K562 (cell line): ENCODE measurements at regions not wholly inside any gene's neighbourhood (a gene's known extent, or its start where the extent isn't known, plus 50 kb on each side); places are given as distances from the start of the nearest gene placed in this dataset.

Source experiments
- ATAC-seq: fragments of 200-7000 bp; cut with Tn5 transposase; 3 replicates; pipeline ENCODE4 v1.9.1; 2020; ENCODE audit warnings: moderate library complexity
- BruUV-seq: library from RNA; stranded (reverse); fragments of 400-500 nt; replicated peaks from 2 replicates; lab custom pipeline; 2021; lab: Mats Ljungman, UMichigan
- CTCF ChIA-PET: fragments of 300-600 bp; formaldehyde crosslinking; extraction: SDS; loops from one replicate; lab custom pipeline; 2021; ENCODE audit warnings: low intra/inter-chr PET ratio; lab: Yijun Ruan, JAX
- POLR2A ChIA-PET: fragments of 300-600, 350-650 bp; sonication (Branson Sonifier 250); formaldehyde crosslinking; extraction: SDS; loops from one replicate; lab custom pipeline; 2021; ENCODE audit warnings: antibody characterized with exemption, inconsistent platforms; lab: Yijun Ruan, JAX
- DNase-seq, 4 experiments: peaks; one replicate each; pipeline versions ENCODE4 v3.0.0 to v3.0.0-alpha.2; 2011 to 2018; ENCODE audit warnings: low spot score in 3 of 4, mixed read lengths in 3 of 4; ENCODE audit errors: extremely low read depth in 1 of 4
- FAIRE-seq: peaks from 2 replicates; lab custom pipeline; 2011; peaks lifted over from hg19 to GRCh38; lab: Jason Lieb, UNC
- H2AFZ ChIP-seq: 2 replicates; pipeline ENCODE4 v1.6.0; 2011; ENCODE audit warnings: low read depth, low read length, control low read depth, inconsistent platforms
- H3K27ac ChIP-seq: fragments of 200-600 bp; 3 replicates; pipeline ENCODE4 v1.8.0; 2011; ENCODE audit warnings: low read depth, mild to moderate bottlenecking, control low read depth, inconsistent platforms, low read length, moderate library complexity, mixed read lengths; ENCODE audit errors: extremely low read depth
- H3K27me3 ChIP-seq, 2 experiments: fragments of 300-600 bp in 1 of 2; 2 replicates in 1 of 2; 3 replicates in 1 of 2; pipeline versions ENCODE4 v1.6.0 to v1.8.0; 2011; ENCODE audit warnings: inconsistent platforms in 2 of 2, low read length in 2 of 2, mild to moderate bottlenecking in 1 of 2, mixed read lengths in 1 of 2, moderate library complexity in 1 of 2; ENCODE audit not compliant: control insufficient read depth in 2 of 2, insufficient read depth in 2 of 2
- H3K36me3 ChIP-seq: fragments of 300-600 bp; 3 replicates; pipeline ENCODE4 v1.8.0; 2011; ENCODE audit warnings: mild to moderate bottlenecking, low read length, inconsistent platforms; ENCODE audit not compliant: control insufficient read depth, insufficient read depth
- H3K4me1 ChIP-seq, 2 experiments: fragments of 200-600 bp in 1 of 2; replicated peaks in 1 of 2; 2 replicates in 1 of 2; 3 replicates in 1 of 2; pipeline versions ENCODE4 v1.5.1 to v1.8.0; 2011; ENCODE audit warnings: inconsistent platforms in 2 of 2, low read length in 2 of 2, mild to moderate bottlenecking in 1 of 2, mixed read lengths in 1 of 2, moderate library complexity in 1 of 2; ENCODE audit not compliant: control insufficient read depth in 2 of 2, insufficient read depth in 2 of 2
- H3K4me2 ChIP-seq: 2 replicates; pipeline ENCODE4 v1.6.1; 2011; ENCODE audit warnings: low read length, control low read depth, inconsistent platforms, mixed read lengths; ENCODE audit not compliant: insufficient read depth
- H3K4me3 ChIP-seq: fragments of 200-600 bp; sonication (generic), shearing (Covaris generic); 2 replicates; pipeline ENCODE4 v1.5.1; 2016; ENCODE audit warnings: control low read depth, inconsistent platforms
- H3K79me2 ChIP-seq: fragments of 200-600 bp; 3 replicates; pipeline ENCODE4 v1.8.0; 2011; ENCODE audit warnings: low read length, inconsistent platforms; ENCODE audit not compliant: control insufficient read depth, insufficient read depth
- H3K9ac ChIP-seq, 2 experiments: 2 replicates each; pipeline versions ENCODE4 v1.6.0 to v1.6.1; 2011; ENCODE audit warnings: low read depth in 2 of 2, low read length in 2 of 2, control low read depth in 1 of 2, inconsistent platforms in 1 of 2, mild to moderate bottlenecking in 1 of 2, mixed read lengths in 1 of 2; ENCODE audit not compliant: insufficient read depth in 1 of 2
- H3K9me1 ChIP-seq: one replicate; pipeline ENCODE4 v1.6.0; 2011; ENCODE audit warnings: inconsistent platforms, mild to moderate bottlenecking, low read length, moderate library complexity; ENCODE audit not compliant: control insufficient read depth, insufficient read depth
- H3K9me3 ChIP-seq: replicated peaks from 2 replicates; pipeline ENCODE4 v1.5.1; 2011; ENCODE audit warnings: low read depth, low read length, inconsistent platforms; ENCODE audit not compliant: control insufficient read depth, insufficient read depth
- H4K20me1 ChIP-seq: replicated peaks from 2 replicates; pipeline ENCODE4 v1.6.1; 2011; ENCODE audit warnings: low read length, inconsistent platforms, mixed read lengths; ENCODE audit not compliant: control insufficient read depth, insufficient read depth
- HDGF ChIP-seq: fragments of 450-650 bp; IDR thresholded peaks from 2 replicates; pipeline ENCODE4 v1.6.1; 2016
- RAD21 ChIP-seq, 2 experiments: fragments of 250-450 bp in 1 of 2; fragments of 450-650 bp in 1 of 2; sonication (Bioruptor Pico) in 1 of 2; formaldehyde crosslinking in 1 of 2; IDR thresholded peaks in 1 of 2; conservative IDR thresholded peaks in 1 of 2; 2 replicates each; pipeline versions ENCODE4 v1.4.0 to v1.8.0; 2020 to 2022; ENCODE audit warnings: mild to moderate bottlenecking in 2 of 2, moderate library complexity in 1 of 2
- WGBS: fragments of 100-300 bp; shearing (Covaris generic); methylation state at CpG from one replicate; pipeline ENCODE4 v1.1.6; 2016; ENCODE audit warnings: low coverage, mixed read lengths; ENCODE audit not compliant: insufficient coverage; ENCODE audit errors: missing lambda C conversion rate; 5-methylcytosine and 5-hydroxymethylcytosine counted together
- in situ Hi-C: fragments of 300-500 bp; cut with MboI; formaldehyde crosslinking; loops from 4 replicates; pipeline ENCODE4 v1.15.0; 2018; ENCODE audit warnings: inconsistent platforms, mixed read lengths
- intact Hi-C: fragments of 100-400 bp; cut with micrococcal nuclease; formaldehyde crosslinking; loops from 2 replicates; pipeline ENCODE4 v1.14.2; 2022
- TF ChIP-seq, protein P1 (sequence below), 3 experiments: IDR thresholded peaks in 2 of 3; conservative IDR thresholded peaks in 1 of 3; 2 replicates each; pipeline ENCODE4 v1.5.1; 2011 to 2012; ENCODE audit warnings: low read length in 3 of 3, mild to moderate bottlenecking in 3 of 3, control low read depth in 2 of 3, improper control_type of control experiment in 1 of 3, inconsistent platforms in 1 of 3, low read depth in 1 of 3, mixed read lengths in 1 of 3, moderate library complexity in 1 of 3; ENCODE audit not compliant: insufficient read depth in 2 of 3

- BruUV-seq = no TSS peak
- ChIA-PET POLR2A (no interaction called here), CTCF (no interaction called here)
- Histone ChIP-seq H3K79me2 (no peaks in the 10 kb centered on the region), H3K9me3 (no peaks in the 10 kb centered on the region), H3K4me2 (no peak overlapping the region), H3K27me3 (peaks cover 0 to 10% of the 10 kb centered on the region in 2 experiments; a peak in 1 of 5 replicates), H2AFZ (no peak overlapping the region), H3K4me3 (no peak overlapping the region), H3K27ac (no peak overlapping the region), H3K9ac (no peak overlapping the region), H3K4me1 (no peaks in the 10 kb centered on the region), H4K20me1 (no peaks in the 10 kb centered on the region), H3K36me3 (no peaks in the 10 kb centered on the region), H3K9me1 (no peaks in the 10 kb centered on the region)
- intact Hi-C loops = no loop called here
- in situ Hi-C loops = no loop called here
- WGBS = 1% methylated on average over 8 of the region's 8 CpGs
- no peak for ATAC-seq
- no peak for DNase-seq
- TF ChIP-seq RAD21 (CRISPR knock-in tag; conservative IDR thresholded peaks at IDR 0.05 in 1 of 2, IDR thresholded peaks at IDR 0.05 in 1 of 2) = 0 out of 4 replicates have a peak, but pooled peaks of 1 of the 2 experiments have one; percentile 7
- no peak for TF ChIP-seq HDGF
- TF ChIP-seq, protein P1, sequence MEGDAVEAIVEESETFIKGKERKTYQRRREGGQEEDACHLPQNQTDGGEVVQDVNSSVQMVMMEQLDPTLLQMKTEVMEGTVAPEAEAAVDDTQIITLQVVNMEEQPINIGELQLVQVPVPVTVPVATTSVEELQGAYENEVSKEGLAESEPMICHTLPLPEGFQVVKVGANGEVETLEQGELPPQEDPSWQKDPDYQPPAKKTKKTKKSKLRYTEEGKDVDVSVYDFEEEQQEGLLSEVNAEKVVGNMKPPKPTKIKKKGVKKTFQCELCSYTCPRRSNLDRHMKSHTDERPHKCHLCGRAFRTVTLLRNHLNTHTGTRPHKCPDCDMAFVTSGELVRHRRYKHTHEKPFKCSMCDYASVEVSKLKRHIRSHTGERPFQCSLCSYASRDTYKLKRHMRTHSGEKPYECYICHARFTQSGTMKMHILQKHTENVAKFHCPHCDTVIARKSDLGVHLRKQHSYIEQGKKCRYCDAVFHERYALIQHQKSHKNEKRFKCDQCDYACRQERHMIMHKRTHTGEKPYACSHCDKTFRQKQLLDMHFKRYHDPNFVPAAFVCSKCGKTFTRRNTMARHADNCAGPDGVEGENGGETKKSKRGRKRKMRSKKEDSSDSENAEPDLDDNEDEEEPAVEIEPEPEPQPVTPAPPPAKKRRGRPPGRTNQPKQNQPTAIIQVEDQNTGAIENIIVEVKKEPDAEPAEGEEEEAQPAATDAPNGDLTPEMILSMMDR (IDR thresholded peaks at IDR 0.05 in 2 of 3, conservative IDR thresholded peaks at IDR 0.05 in 1 of 3; ENCODE audit: insufficient read depth in 2 of 3, low read depth in 1 of 3, low read length in 3 of 3) = peak in 1 of 3 experiments; percentile 9; a peak in 1 of 6 replicates
- FAIRE-seq = no peak
Observed at GRCh38 chr1:213659580-213660547, 327.9 kb upstream of the PROX1 start.
